K562 (cell line): ENCODE measurements at regions not wholly inside any gene's neighbourhood (a gene's known extent, or its start where the extent isn't known, plus 50 kb on each side); places are given as distances from the start of the nearest gene placed in this dataset.

Experiments
- ATAC-seq: fragments of 200-7000 bp; cut with Tn5 transposase; 3 replicates; pipeline ENCODE4 v1.9.1; 2020; ENCODE audit warnings: moderate library complexity
- BruUV-seq: library from RNA; stranded (reverse); fragments of 400-500 nt; replicated peaks from 2 replicates; lab custom pipeline; 2021; lab: Mats Ljungman, UMichigan
- CTCF ChIA-PET: fragments of 300-600 bp; formaldehyde crosslinking; extraction: SDS; loops from one replicate; lab custom pipeline; 2021; ENCODE audit warnings: low intra/inter-chr PET ratio; lab: Yijun Ruan, JAX
- POLR2A ChIA-PET: fragments of 300-600, 350-650 bp; sonication (Branson Sonifier 250); formaldehyde crosslinking; extraction: SDS; loops from one replicate; lab custom pipeline; 2021; ENCODE audit warnings: antibody characterized with exemption, inconsistent platforms; lab: Yijun Ruan, JAX
- DNase-seq, 4 experiments: peaks; one replicate each; pipeline versions ENCODE4 v3.0.0 to v3.0.0-alpha.2; 2011 to 2018; ENCODE audit warnings: low spot score in 3 of 4, mixed read lengths in 3 of 4; ENCODE audit errors: extremely low read depth in 1 of 4
- FAIRE-seq: peaks from 2 replicates; lab custom pipeline; 2011; peaks lifted over from hg19 to GRCh38; lab: Jason Lieb, UNC
- H2AFZ ChIP-seq: 2 replicates; pipeline ENCODE4 v1.6.0; 2011; ENCODE audit warnings: low read depth, low read length, control low read depth, inconsistent platforms
- H3K27ac ChIP-seq: fragments of 200-600 bp; 3 replicates; pipeline ENCODE4 v1.8.0; 2011; ENCODE audit warnings: low read depth, mild to moderate bottlenecking, control low read depth, inconsistent platforms, low read length, moderate library complexity, mixed read lengths; ENCODE audit errors: extremely low read depth
- H3K27me3 ChIP-seq, 2 experiments: fragments of 300-600 bp in 1 of 2; 2 replicates in 1 of 2; 3 replicates in 1 of 2; pipeline versions ENCODE4 v1.6.0 to v1.8.0; 2011; ENCODE audit warnings: inconsistent platforms in 2 of 2, low read length in 2 of 2, mild to moderate bottlenecking in 1 of 2, mixed read lengths in 1 of 2, moderate library complexity in 1 of 2; ENCODE audit not compliant: control insufficient read depth in 2 of 2, insufficient read depth in 2 of 2
- H3K36me3 ChIP-seq: fragments of 300-600 bp; 3 replicates; pipeline ENCODE4 v1.8.0; 2011; ENCODE audit warnings: mild to moderate bottlenecking, low read length, inconsistent platforms; ENCODE audit not compliant: control insufficient read depth, insufficient read depth
- H3K4me1 ChIP-seq, 2 experiments: fragments of 200-600 bp in 1 of 2; replicated peaks in 1 of 2; 2 replicates in 1 of 2; 3 replicates in 1 of 2; pipeline versions ENCODE4 v1.5.1 to v1.8.0; 2011; ENCODE audit warnings: inconsistent platforms in 2 of 2, low read length in 2 of 2, mild to moderate bottlenecking in 1 of 2, mixed read lengths in 1 of 2, moderate library complexity in 1 of 2; ENCODE audit not compliant: control insufficient read depth in 2 of 2, insufficient read depth in 2 of 2
- H3K4me2 ChIP-seq: 2 replicates; pipeline ENCODE4 v1.6.1; 2011; ENCODE audit warnings: low read length, control low read depth, inconsistent platforms, mixed read lengths; ENCODE audit not compliant: insufficient read depth
- H3K4me3 ChIP-seq: fragments of 200-600 bp; sonication (generic), shearing (Covaris generic); 2 replicates; pipeline ENCODE4 v1.5.1; 2016; ENCODE audit warnings: control low read depth, inconsistent platforms
- H3K79me2 ChIP-seq: fragments of 200-600 bp; 3 replicates; pipeline ENCODE4 v1.8.0; 2011; ENCODE audit warnings: low read length, inconsistent platforms; ENCODE audit not compliant: control insufficient read depth, insufficient read depth
- H3K9ac ChIP-seq, 2 experiments: 2 replicates each; pipeline versions ENCODE4 v1.6.0 to v1.6.1; 2011; ENCODE audit warnings: low read depth in 2 of 2, low read length in 2 of 2, control low read depth in 1 of 2, inconsistent platforms in 1 of 2, mild to moderate bottlenecking in 1 of 2, mixed read lengths in 1 of 2; ENCODE audit not compliant: insufficient read depth in 1 of 2
- H3K9me1 ChIP-seq: one replicate; pipeline ENCODE4 v1.6.0; 2011; ENCODE audit warnings: inconsistent platforms, mild to moderate bottlenecking, low read length, moderate library complexity; ENCODE audit not compliant: control insufficient read depth, insufficient read depth
- H3K9me3 ChIP-seq: replicated peaks from 2 replicates; pipeline ENCODE4 v1.5.1; 2011; ENCODE audit warnings: low read depth, low read length, inconsistent platforms; ENCODE audit not compliant: control insufficient read depth, insufficient read depth
- H4K20me1 ChIP-seq: replicated peaks from 2 replicates; pipeline ENCODE4 v1.6.1; 2011; ENCODE audit warnings: low read length, inconsistent platforms, mixed read lengths; ENCODE audit not compliant: control insufficient read depth, insufficient read depth
- BCOR ChIP-seq: fragments of 450-650 bp; IDR thresholded peaks from 2 replicates; pipeline ENCODE4 v1.6.1; 2016
- RBM15 ChIP-seq: fragments of 200-400 bp; formaldehyde crosslinking; IDR thresholded peaks from 2 replicates; pipeline ENCODE4 v1.6.1; 2018; ENCODE audit warnings: mild to moderate bottlenecking, low read length, moderate library complexity; ENCODE audit not compliant: insufficient read depth
- SOX6 ChIP-seq: fragments of 450-650 bp; IDR thresholded peaks from 2 replicates; pipeline ENCODE4 v1.6.1; 2014; ENCODE audit warnings: mild to moderate bottlenecking
- STAG1 ChIP-seq: sonication (generic); formaldehyde crosslinking; IDR thresholded peaks from 2 replicates; pipeline ENCODE4 v1.5.0; 2020; ENCODE audit warnings: missing genetic modification reagents, borderline replicate concordance
- TEAD1 ChIP-seq, 2 experiments: fragments of 450-650 bp in 1 of 2; sonication (generic) in 1 of 2; formaldehyde crosslinking; IDR thresholded peaks; 2 replicates each; pipeline versions ENCODE4 v1.4.0 to v1.8.0; 2020 to 2022; ENCODE audit warnings: mild to moderate bottlenecking in 2 of 2, missing genetic modification reagents in 1 of 2
- WGBS: fragments of 100-300 bp; shearing (Covaris generic); methylation state at CpG from one replicate; pipeline ENCODE4 v1.1.6; 2016; ENCODE audit warnings: low coverage, mixed read lengths; ENCODE audit not compliant: insufficient coverage; ENCODE audit errors: missing lambda C conversion rate; 5-methylcytosine and 5-hydroxymethylcytosine counted together
- in situ Hi-C: fragments of 300-500 bp; cut with MboI; formaldehyde crosslinking; loops from 4 replicates; pipeline ENCODE4 v1.15.0; 2018; ENCODE audit warnings: inconsistent platforms, mixed read lengths
- intact Hi-C: fragments of 100-400 bp; cut with micrococcal nuclease; formaldehyde crosslinking; loops from 2 replicates; pipeline ENCODE4 v1.14.2; 2022
- TF ChIP-seq, protein P1 (sequence below): fragments of 150-350 bp; conservative IDR thresholded peaks from 2 replicates; pipeline ENCODE4 v1.6.1; 2014; ENCODE audit warnings: low read length
- TF ChIP-seq, protein P2 (sequence below): fragments of 250-450 bp; sonication (Bioruptor Pico); IDR thresholded peaks from 2 replicates; pipeline ENCODE4 v1.9.0; 2021; ENCODE audit warnings: mild to moderate bottlenecking
- TF ChIP-seq, protein P3 (sequence below): conservative IDR thresholded peaks from 2 replicates; pipeline ENCODE4 v1.6.1; 2011; ENCODE audit warnings: low read depth, mild to moderate bottlenecking, low read length; ENCODE audit not compliant: control insufficient read depth
- TF ChIP-seq, protein P4 (sequence below): fragments of 250-450 bp; sonication (Bioruptor Pico); IDR thresholded peaks from 2 replicates; pipeline ENCODE4 v1.8.0; 2022; ENCODE audit warnings: moderate library complexity, mild to moderate bottlenecking, inconsistent platforms

DNA sequence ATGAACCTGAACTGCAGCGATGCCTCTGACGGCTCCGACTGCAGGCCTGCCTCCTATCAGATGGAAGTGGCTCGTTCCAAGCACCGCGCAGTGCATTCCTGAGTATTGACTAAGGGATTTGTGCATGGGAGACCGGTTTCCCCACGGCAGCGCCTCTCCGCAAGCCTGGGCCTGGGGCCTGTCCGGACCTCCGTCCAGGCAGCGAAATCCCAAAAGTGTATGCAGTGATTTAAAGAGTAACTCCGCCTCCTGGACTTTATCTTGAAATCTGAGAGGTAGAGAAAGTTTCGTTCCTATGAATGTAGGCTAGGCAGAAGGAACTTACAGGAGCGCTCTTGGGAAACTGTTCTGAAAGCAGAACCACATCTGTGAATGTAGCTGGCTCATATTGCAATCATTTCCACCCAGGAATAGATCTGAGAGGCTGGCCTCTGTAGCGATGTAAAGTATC lies 106.2 kb upstream of the CELF2 start:
- Histone ChIP-seq H3K9me1 (no peaks in the 10 kb centered on the region), H3K9me3 (no peaks in the 10 kb centered on the region), H3K79me2 (no peaks in the 10 kb centered on the region), H3K4me3 (no peak overlapping the region), H3K4me2 (no peak overlapping the region), H3K36me3 (no peaks in the 10 kb centered on the region), H3K27me3 (peaks cover 0 to 5% of the 10 kb centered on the region in 2 experiments; a peak in 1 of 5 replicates)
- FAIRE-seq: no peak
- in situ Hi-C loops: loop anchor here (25.0 kb wide), 1 partner anchor 851 kb away; no protein-coding TSS in a partner anchor
- POLR2A ChIA-PET: no interaction called here
- DNase-seq: no peak
- TF ChIP-seq, protein P1, sequence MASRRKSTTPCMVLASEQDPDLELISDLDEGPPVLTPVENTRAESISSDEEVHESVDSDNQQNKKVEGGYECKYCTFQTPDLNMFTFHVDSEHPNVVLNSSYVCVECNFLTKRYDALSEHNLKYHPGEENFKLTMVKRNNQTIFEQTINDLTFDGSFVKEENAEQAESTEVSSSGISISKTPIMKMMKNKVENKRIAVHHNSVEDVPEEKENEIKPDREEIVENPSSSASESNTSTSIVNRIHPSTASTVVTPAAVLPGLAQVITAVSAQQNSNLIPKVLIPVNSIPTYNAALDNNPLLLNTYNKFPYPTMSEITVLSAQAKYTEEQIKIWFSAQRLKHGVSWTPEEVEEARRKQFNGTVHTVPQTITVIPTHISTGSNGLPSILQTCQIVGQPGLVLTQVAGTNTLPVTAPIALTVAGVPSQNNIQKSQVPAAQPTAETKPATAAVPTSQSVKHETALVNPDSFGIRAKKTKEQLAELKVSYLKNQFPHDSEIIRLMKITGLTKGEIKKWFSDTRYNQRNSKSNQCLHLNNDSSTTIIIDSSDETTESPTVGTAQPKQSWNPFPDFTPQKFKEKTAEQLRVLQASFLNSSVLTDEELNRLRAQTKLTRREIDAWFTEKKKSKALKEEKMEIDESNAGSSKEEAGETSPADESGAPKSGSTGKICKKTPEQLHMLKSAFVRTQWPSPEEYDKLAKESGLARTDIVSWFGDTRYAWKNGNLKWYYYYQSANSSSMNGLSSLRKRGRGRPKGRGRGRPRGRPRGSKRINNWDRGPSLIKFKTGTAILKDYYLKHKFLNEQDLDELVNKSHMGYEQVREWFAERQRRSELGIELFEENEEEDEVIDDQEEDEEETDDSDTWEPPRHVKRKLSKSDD: no peak
- no peak for TF ChIP-seq SOX6
- TF ChIP-seq, protein P2, sequence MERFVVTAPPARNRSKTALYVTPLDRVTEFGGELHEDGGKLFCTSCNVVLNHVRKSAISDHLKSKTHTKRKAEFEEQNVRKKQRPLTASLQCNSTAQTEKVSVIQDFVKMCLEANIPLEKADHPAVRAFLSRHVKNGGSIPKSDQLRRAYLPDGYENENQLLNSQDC: no peak
- no peak for TF ChIP-seq TEAD1 (CRISPR knock-in tag; IDR thresholded peaks at IDR 0.05)
- no peak for TF ChIP-seq STAG1 (CRISPR knock-in tag)
- TF ChIP-seq, protein P3, sequence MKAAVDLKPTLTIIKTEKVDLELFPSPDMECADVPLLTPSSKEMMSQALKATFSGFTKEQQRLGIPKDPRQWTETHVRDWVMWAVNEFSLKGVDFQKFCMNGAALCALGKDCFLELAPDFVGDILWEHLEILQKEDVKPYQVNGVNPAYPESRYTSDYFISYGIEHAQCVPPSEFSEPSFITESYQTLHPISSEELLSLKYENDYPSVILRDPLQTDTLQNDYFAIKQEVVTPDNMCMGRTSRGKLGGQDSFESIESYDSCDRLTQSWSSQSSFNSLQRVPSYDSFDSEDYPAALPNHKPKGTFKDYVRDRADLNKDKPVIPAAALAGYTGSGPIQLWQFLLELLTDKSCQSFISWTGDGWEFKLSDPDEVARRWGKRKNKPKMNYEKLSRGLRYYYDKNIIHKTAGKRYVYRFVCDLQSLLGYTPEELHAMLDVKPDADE: no peak
- no peak for TF ChIP-seq BCOR
- no peak for TF ChIP-seq RBM15
- TF ChIP-seq, protein P4, sequence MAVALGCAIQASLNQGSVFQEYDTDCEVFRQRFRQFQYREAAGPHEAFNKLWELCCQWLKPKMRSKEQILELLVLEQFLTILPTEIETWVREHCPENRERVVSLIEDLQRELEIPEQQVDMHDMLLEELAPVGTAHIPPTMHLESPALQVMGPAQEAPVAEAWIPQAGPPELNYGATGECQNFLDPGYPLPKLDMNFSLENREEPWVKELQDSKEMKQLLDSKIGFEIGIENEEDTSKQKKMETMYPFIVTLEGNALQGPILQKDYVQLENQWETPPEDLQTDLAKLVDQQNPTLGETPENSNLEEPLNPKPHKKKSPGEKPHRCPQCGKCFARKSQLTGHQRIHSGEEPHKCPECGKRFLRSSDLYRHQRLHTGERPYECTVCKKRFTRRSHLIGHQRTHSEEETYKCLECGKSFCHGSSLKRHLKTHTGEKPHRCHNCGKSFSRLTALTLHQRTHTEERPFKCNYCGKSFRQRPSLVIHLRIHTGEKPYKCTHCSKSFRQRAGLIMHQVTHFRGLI: no peak
- TF ChIP-seq, all 486 proteins: peak for 0
- no peaks in the 10 kb centered on the region for H4K20me1 ChIP-seq
- WGBS: 3% methylated on average over 17 of the region's 17 CpGs
- BruUV-seq: no TSS peak
- H2AFZ ChIP-seq: no peak overlapping the region
- H3K4me1 ChIP-seq: no peaks in the 10 kb centered on the region
- ATAC-seq: no peak
- CTCF ChIA-PET: no interaction called here
- no peak overlapping the region for H3K27ac ChIP-seq
- H3K9ac ChIP-seq: no peak overlapping the region
- intact Hi-C loops: no loop called here
